NCI-H526 (cell line): ENCODE measurements at regions not wholly inside any gene's neighbourhood (a gene's known extent, or its start where the extent isn't known, plus 50 kb on each side); places are given as distances from the start of the nearest gene placed in this dataset.

ENCODE experiments used
- DNase-seq, 2 experiments: peaks; one replicate each; lab custom pipeline; 2025; lab: John Stamatoyannopoulos, UW

- DNase-seq: no peak
These were observed 601.0 kb upstream of the SLC39A10 start for GRCh38 chr2:195055996-195056395.

GRCh38 chr2:195051401-195051800 is 605.6 kb upstream of the SLC39A10 start:
- DNase-seq: no peak

- DNase-seq: no peak
These were observed 607.5 kb upstream of the SLC39A10 start for GRCh38 chr2:195049372-195050031.

GRCh38 chr2:195047955-195048354 is 609.1 kb upstream of the SLC39A10 start:
- DNase-seq: no peak

GRCh38 chr2:195044801-195045200 is 612.2 kb upstream of the SLC39A10 start:
- DNase-seq: no peak

- DNase-seq: no peak
These were observed 618.9 kb upstream of the SLC39A10 start for GRCh38 chr2:195038153-195038552.

- no peak for DNase-seq
These were observed 620.0 kb upstream of the SLC39A10 start for GRCh38 chr2:195037045-195037444.

- no peak for DNase-seq
These were observed 625.6 kb upstream of the SLC39A10 start for GRCh38 chr2:195031411-195031810.

- no peak for DNase-seq
These were observed 627.0 kb upstream of the SLC39A10 start for GRCh38 chr2:195029804-195030654.

GRCh38 chr2:195027947-195028346 is 629.1 kb upstream of the SLC39A10 start:
- no peak for DNase-seq

GRCh38 chr2:195026261-195026660 is 630.8 kb upstream of the SLC39A10 start:
- DNase-seq: no peak

- DNase-seq: no peak
These were observed 634.6 kb upstream of the SLC39A10 start for GRCh38 chr2:195022508-195022830.

- no peak for DNase-seq
These were observed 635.1 kb upstream of the SLC39A10 start for GRCh38 chr2:195021711-195022507.

- DNase-seq: no peak
These were observed 638.6 kb upstream of the SLC39A10 start for GRCh38 chr2:195018462-195018861.

GRCh38 chr2:195017890-195018289 is 639.1 kb upstream of the SLC39A10 start:
- peak; percentile 56 to 67 for DNase-seq

- no peak for DNase-seq
These were observed 640.2 kb upstream of the SLC39A10 start for GRCh38 chr2:195016841-195017240.

- DNase-seq: no peak
These were observed 647.8 kb upstream of the SLC39A10 start for GRCh38 chr2:195009202-195009601.

- no peak for DNase-seq
These were observed 650.2 kb upstream of the SLC39A10 start for GRCh38 chr2:195006856-195007255.

GRCh38 chr2:195003881-195004471 is 653.0 kb upstream of the SLC39A10 start:
- DNase-seq: no peak

- DNase-seq: no peak
These were observed 655.1 kb upstream of the SLC39A10 start for GRCh38 chr2:195001924-195002323.

- peak; percentile 87 to 95 for DNase-seq
These were observed 657.3 kb upstream of the SLC39A10 start for GRCh38 chr2:194999771-195000170.

- no peak for DNase-seq
These were observed 664.4 kb upstream of the SLC39A10 start for GRCh38 chr2:194992648-194993047.
